ENCODE measurements at regions not wholly inside any gene's neighbourhood (a gene's known extent, or its start where the extent isn't known, plus 50 kb on each side); places are given as distances from the start of the nearest gene placed in this dataset.
"Not testable (repeated sequence)": the region's sequence is repeated elsewhere in the genome, so short reads cannot be mapped to it uniquely, and the experiment has no call there.

- DNase-seq (ENCODE audit: low spot score) = peak; percentile 60
These were observed 181.9 kb downstream of the TMEM26 start for GRCh38 chr10:61271127-61271780.

GRCh38 chr10:61263518-61263917, 189.7 kb downstream of the TMEM26 start:
- no peak for DNase-seq (ENCODE audit: low spot score)

GRCh38 chr10:61262486-61263261, 190.5 kb downstream of the TMEM26 start:
- peak; percentile 59 for DNase-seq (ENCODE audit: low spot score)

- no peak for DNase-seq (ENCODE audit: low spot score)
These were observed 195.2 kb downstream of the TMEM26 start for GRCh38 chr10:61257956-61258496.

- DNase-seq (ENCODE audit: low spot score) = no peak
These were observed 196.0 kb downstream of the TMEM26 start for GRCh38 chr10:61257136-61257535.

- DNase-seq (ENCODE audit: low spot score) = not testable (repeated sequence)
These were observed 200.9 kb downstream of the TMEM26 start for GRCh38 chr10:61252326-61252725.

GRCh38 chr10:61251089-61251488, 202.1 kb downstream of the TMEM26 start:
- no peak for DNase-seq (ENCODE audit: low spot score)

GRCh38 chr10:61250131-61250530, 203.1 kb downstream of the TMEM26 start:
- DNase-seq (ENCODE audit: low spot score) = no peak

- DNase-seq (ENCODE audit: low spot score) = no peak
These were observed 205.2 kb downstream of the TMEM26 start for GRCh38 chr10:61248013-61248412.

GRCh38 chr10:61244261-61244775, 208.9 kb downstream of the TMEM26 start:
- DNase-seq (ENCODE audit: low spot score) = no peak

GRCh38 chr10:61232780-61233179, 220.4 kb downstream of the TMEM26 start:
- no peak for DNase-seq (ENCODE audit: low spot score)

- DNase-seq (ENCODE audit: low spot score) = no peak
These were observed 227.2 kb downstream of the TMEM26 start for GRCh38 chr10:61225939-61226338.

GRCh38 chr10:61223576-61223975, 229.6 kb downstream of the TMEM26 start:
- no peak for DNase-seq (ENCODE audit: low spot score)

- no peak for DNase-seq (ENCODE audit: low spot score)
These were observed 233.5 kb downstream of the TMEM26 start for GRCh38 chr10:61219696-61220095.

GRCh38 chr10:61217851-61218565, 235.2 kb downstream of the TMEM26 start:
- no peak for DNase-seq (ENCODE audit: low spot score)

GRCh38 chr10:61215246-61215645, 237.9 kb downstream of the TMEM26 start:
- no peak for DNase-seq (ENCODE audit: low spot score)

- DNase-seq (ENCODE audit: low spot score) = no peak
These were observed 241.7 kb downstream of the TMEM26 start for GRCh38 chr10:61211468-61211867.

- no peak for DNase-seq (ENCODE audit: low spot score)
These were observed 253.1 kb upstream of the RHOBTB1 start for GRCh38 chr10:61197057-61197456.

- no peak for DNase-seq (ENCODE audit: low spot score)
These were observed 251.2 kb upstream of the RHOBTB1 start for GRCh38 chr10:61195211-61195610.

GRCh38 chr10:61192589-61192988, 248.6 kb upstream of the RHOBTB1 start:
- DNase-seq (ENCODE audit: low spot score) = not testable (repeated sequence)

GRCh38 chr10:61192042-61192441, 248.1 kb upstream of the RHOBTB1 start:
- no peak for DNase-seq (ENCODE audit: low spot score)

- no peak for DNase-seq (ENCODE audit: low spot score)
These were observed 245.9 kb upstream of the RHOBTB1 start for GRCh38 chr10:61189912-61190311.

Measured in AG08395 (cell line).